ENCODE measurements at regions not wholly inside any gene's neighbourhood (a gene's known extent, or its start where the extent isn't known, plus 50 kb on each side); places are given as distances from the start of the nearest gene placed in this dataset.

GRCh38 chr4:103449296-103450023 is 251.3 kb upstream of the CENPE start:
- TF ChIP-seq, protein P1, sequence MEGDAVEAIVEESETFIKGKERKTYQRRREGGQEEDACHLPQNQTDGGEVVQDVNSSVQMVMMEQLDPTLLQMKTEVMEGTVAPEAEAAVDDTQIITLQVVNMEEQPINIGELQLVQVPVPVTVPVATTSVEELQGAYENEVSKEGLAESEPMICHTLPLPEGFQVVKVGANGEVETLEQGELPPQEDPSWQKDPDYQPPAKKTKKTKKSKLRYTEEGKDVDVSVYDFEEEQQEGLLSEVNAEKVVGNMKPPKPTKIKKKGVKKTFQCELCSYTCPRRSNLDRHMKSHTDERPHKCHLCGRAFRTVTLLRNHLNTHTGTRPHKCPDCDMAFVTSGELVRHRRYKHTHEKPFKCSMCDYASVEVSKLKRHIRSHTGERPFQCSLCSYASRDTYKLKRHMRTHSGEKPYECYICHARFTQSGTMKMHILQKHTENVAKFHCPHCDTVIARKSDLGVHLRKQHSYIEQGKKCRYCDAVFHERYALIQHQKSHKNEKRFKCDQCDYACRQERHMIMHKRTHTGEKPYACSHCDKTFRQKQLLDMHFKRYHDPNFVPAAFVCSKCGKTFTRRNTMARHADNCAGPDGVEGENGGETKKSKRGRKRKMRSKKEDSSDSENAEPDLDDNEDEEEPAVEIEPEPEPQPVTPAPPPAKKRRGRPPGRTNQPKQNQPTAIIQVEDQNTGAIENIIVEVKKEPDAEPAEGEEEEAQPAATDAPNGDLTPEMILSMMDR (IDR thresholded peaks at IDR 0.05; ENCODE audit: insufficient read depth, low read length) = no peak
- H3K4me3 ChIP-seq (ENCODE audit: low read depth, low read length) = no peak overlapping the region
- no peak for DNase-seq (ENCODE audit: low read depth)

- no peak for DNase-seq (ENCODE audit: low read depth)
- H3K4me3 ChIP-seq (ENCODE audit: low read depth, low read length) = no peak overlapping the region
- TF ChIP-seq, protein P1 (IDR thresholded peaks at IDR 0.05; ENCODE audit: insufficient read depth, low read length) = no peak
Measured at GRCh38 chr4:103445377-103445776, 247.2 kb upstream of the CENPE start.

DNA sequence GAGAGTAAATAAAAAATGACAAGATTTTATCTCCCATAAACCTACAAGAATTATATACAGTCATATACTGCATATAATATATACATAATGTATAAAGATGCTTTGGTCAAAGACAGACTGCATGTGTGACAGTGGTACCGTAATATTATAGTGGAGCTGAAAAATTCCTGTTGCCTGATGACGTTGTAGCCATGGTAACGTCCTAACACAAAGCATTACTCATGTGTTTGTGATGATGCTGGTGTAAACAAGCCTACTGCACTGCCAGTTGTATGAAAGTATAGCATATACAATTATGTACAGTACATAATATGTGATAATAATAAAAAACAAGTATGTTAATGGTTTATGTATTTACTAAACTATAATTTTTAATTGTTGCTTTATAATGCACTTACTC is 245.2 kb upstream of the CENPE start:
- no peak for DNase-seq (ENCODE audit: low read depth)
- no peak overlapping the region for H3K4me3 ChIP-seq (ENCODE audit: low read depth, low read length)
- TF ChIP-seq, protein P1 (IDR thresholded peaks at IDR 0.05; ENCODE audit: insufficient read depth, low read length) = no peak

GRCh38 chr4:103429283-103429682 is 231.1 kb upstream of the CENPE start:
- TF ChIP-seq, protein P1 (IDR thresholded peaks at IDR 0.05; ENCODE audit: insufficient read depth, low read length) = peak; percentile 0
- DNase-seq (ENCODE audit: low read depth) = no peak
- H3K4me3 ChIP-seq (ENCODE audit: low read depth, low read length) = no peak overlapping the region

DNA sequence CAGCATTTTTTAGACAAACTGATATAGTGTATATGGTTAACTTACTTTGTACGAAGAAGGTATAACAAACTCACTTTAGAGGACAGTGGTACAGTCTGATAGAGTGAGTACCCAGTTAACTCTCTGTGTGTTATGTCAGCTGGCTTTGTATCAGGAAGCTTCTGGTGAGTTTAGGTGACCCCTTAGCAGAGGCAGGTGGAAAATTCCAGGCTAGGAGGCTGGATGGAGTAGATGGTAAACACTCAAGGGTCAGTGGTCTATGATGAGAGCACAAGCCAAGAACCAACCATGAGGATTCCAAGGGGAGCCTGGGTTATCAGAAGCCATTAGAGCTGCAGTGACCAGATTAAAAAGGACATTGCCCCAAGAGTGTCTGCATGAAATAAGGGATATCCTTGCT is 227.3 kb upstream of the CENPE start:
- TF ChIP-seq, protein P1 (IDR thresholded peaks at IDR 0.05; ENCODE audit: insufficient read depth, low read length) = no peak
- no peak overlapping the region for H3K4me3 ChIP-seq (ENCODE audit: low read depth, low read length)

GRCh38 chr4:103424853-103425252 is 226.7 kb upstream of the CENPE start:
- no peak for DNase-seq (ENCODE audit: low read depth)
- H3K4me3 ChIP-seq (ENCODE audit: low read depth, low read length) = no peak overlapping the region
- TF ChIP-seq, protein P1 (IDR thresholded peaks at IDR 0.05; ENCODE audit: insufficient read depth, low read length) = no peak

More for the DNA sequence above, 227.3 kb upstream of the CENPE start:
- no peak for DNase-seq (ENCODE audit: low read depth)

DNA sequence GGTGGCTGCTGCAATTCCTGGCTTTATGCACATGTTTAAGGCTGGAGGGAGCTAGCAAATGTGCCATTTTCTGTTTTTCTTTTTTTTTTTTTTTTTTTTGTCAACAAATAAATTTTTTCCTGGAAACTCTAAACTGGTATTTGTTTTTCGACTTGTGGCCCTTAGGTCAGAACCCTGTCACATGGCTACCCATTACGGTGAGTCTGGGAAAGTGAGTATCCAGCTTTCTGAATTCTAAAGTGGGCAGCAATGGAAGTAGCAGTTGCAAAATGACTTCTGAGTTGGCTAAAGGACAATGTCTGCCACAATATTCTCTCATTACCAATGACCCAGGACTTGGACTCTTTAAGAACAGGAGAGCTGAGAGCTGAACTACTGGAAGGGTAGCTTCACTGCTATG is 225.1 kb upstream of the CENPE start:
- TF ChIP-seq, protein P1 (IDR thresholded peaks at IDR 0.05; ENCODE audit: insufficient read depth, low read length) = no peak
- DNase-seq (ENCODE audit: low read depth) = no peak
- no peak overlapping the region for H3K4me3 ChIP-seq (ENCODE audit: low read depth, low read length)

Measured in fibroblast of the aortic adventitia (primary cell).